ENCODE measurements at regions not wholly inside any gene's neighbourhood (a gene's known extent, or its start where the extent isn't known, plus 50 kb on each side); places are given as distances from the start of the nearest gene placed in this dataset.
A peak's percentile ranks its signal among the peaks of the same experiment; 100 is the strongest.
"Not testable (repeated sequence)": the region's sequence is repeated elsewhere in the genome, so short reads cannot be mapped to it uniquely, and the experiment has no call there.

DNA sequence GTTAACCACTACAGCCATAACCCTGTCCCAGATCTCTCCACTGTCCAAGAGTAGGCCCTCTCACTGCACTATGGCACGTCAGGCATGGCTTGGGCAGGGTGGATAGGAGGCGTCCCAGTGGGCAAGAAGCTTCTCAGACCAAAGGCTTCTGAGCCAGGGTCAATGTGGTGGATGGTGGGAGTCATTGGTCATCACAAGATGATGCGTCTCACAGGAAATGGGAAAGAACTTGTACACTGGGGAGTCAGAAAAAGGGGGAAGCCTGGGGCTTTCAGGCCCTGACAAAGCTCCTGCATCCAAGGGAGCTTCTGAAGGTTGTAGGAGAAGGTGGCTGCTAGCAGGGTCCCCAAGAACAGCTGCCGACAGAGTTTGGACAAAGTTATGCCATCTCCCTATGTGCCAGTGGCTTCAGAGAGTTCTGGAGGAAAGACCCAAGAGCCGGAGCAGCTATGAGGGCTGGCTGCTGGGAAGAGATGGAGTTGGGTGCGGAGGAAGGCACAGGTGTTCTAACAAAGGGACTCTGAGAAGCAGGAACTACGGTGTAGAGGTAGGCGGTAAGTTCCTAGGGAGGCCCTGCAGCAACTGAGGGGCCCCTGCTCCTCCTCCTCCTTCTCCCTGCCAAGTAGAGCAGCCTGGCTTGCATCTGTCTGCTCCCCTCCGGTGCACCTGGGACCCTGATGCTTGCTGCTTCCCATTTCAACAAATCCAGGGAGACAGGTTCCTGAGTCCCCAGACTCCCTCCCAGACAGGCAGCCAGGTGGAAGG, 81.1 kb downstream of the ARL6IP4 start:
- no peak for DNase-seq (ENCODE audit: low read depth)

DNA sequence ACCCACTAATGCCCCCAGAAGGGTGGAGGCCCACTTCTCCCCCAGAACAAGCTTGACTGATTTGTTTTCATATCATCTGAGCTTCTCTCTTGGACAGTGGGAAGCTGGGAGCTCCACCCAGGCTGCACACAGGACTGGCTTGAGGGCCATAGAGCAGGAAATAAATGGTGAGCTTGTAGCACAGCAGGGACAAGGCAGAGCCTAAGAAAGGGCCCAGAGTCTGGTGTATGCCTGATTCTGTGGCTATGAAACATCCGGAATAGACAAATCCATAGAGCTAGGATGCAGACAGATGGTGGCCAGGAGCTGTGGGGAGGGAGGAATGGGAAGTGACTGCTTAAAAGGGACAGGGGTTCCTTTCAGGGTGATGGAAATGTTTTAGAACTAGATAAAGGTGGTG, 79.0 kb downstream of the ARL6IP4 start:
- no peak for DNase-seq (ENCODE audit: low read depth)

DNA sequence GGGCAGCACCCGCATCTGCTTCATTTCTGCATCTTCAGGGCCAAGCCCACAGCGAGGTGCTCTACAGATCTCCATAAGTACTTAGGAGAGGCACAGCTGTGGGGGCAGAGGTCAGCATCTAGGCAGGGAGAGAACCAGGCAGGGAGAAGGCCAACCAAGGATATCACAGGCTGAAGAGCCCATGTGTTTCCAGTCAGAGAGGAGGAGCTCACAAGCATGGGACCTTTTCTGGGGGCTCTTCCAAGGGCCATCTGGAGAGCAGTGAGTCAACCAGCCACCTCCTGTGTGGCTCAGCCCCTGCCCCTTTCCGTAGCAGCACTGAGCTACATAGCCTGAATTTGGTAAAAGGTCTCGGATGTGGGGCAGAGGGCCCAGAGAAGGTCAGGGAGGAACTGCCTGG, 78.5 kb downstream of the ARL6IP4 start:
- DNase-seq (ENCODE audit: low read depth), result no peak

DNA sequence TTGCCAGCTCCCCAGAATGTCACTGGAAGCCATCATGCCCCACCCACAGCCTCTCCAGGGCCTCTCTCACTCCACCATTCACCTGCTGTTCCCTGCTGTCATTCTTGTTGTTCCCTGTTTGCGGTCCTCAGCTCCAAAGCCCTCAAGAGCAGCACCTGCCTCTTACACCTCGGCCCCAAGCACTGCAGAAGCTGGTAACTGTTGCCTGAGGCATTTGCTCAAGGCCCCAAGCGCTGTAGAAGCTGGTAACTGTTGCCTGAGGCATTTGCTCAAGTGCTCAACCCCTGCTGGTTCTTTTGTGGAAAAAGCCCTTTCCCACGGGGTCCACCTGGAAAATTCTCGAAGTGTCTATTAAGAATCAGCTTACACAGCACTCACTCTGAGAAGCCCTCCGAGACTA, 78.0 kb downstream of the ARL6IP4 start:
- DNase-seq (ENCODE audit: low read depth), result no peak

DNA sequence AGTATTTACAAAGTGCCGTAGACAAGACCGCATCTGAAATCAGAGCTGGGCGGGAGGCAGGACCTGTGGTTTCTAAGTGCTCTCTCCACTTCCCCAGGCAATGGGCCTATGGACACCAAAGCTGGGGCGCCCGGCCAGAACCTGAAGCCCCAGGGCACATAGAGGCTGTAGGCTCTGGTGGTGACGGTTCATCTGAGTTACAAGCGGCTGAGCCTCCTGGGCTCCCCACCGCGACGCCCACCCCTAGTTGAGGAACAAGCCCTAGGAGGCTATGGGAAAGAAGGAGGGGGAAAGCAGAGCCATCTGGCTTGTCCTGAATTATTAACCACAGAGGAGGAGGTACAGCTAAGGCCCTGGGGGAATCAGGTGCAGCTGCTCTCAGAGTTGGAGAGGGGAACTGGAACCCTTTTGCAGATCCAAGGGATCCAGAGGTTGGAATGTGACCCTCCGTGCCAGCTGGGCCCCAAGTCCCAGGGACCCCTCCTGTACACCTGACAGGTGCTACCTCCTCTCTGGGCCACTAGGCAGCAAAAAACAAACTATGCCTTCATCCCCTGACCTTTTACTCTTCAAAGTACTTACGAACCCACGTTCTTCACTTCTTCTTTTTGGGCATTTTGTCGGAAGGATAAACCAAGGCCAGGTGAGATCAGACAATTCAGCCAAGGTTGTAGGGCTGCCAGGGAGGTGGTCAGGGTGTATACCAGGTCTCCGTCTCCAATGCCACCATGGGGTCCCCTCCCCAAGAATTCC, 77.2 kb downstream of the ARL6IP4 start:
- no peak for DNase-seq (ENCODE audit: low read depth)

DNA sequence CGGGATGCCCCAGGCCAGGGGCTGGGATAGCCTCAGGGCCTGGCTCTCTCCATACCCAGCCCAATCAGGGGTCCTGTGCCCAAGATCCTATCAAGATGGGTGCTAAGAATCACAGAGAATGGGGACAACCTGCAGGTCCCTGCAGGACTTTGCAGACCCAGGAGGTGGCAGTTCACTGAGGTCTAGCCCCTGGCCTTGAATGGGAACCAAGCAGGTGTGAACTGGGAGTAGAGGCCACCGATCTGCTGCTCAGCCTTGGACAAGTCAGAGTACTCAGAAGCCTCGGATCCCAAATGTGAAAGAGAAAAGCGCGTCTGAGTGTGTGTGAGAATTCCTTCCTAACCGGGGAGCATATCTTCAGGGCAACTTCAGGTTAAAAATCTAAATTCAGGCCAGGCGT, 76.2 kb downstream of the ARL6IP4 start:
- no peak for DNase-seq (ENCODE audit: low read depth)

DNA sequence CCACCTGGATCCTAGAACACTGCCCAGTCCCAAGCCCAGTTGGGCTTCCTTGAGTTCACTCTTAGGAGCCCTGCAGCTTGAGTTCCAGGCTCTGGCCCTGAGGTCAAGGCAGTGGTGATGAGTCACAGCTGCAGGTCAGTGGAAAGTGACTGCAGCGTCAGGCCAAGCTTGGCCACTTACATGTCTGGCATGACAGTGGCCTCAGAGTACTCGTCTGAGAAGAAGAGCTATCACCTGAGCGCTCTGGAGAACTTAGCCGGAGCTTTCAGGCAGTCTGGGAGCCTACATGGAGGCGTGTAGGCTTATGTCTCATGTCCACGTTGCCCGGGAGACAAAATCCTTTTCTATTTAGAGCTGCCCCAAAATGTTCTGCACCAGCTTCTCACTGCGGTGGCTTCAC, 75.6 kb downstream of the ARL6IP4 start:
- DNase-seq (ENCODE audit: low read depth), result no peak

DNA sequence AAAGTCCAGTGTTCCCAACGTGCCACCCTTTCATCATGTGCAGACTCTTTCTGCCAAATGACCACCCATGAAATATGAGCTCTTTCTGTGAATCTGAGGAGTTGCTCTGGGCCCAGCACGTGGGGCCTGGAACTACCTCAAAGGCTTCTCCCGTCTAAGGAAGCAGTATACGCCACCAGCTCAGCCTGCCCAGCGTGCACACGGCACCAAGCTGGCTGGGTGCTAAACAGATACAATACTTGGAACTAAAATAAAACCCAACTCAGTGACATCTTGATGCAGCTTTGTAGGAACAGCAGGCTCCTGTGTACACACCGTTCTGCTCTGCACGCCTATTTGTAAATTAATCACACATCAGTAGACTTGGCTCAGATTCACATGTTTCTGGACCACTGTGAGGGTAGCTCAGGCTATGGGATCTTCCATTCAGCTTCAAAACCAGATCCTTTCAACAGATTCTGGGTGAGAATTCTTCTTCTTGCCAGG, 74.8 kb downstream of the ARL6IP4 start:
- DNase-seq (ENCODE audit: low read depth), result no peak

DNA sequence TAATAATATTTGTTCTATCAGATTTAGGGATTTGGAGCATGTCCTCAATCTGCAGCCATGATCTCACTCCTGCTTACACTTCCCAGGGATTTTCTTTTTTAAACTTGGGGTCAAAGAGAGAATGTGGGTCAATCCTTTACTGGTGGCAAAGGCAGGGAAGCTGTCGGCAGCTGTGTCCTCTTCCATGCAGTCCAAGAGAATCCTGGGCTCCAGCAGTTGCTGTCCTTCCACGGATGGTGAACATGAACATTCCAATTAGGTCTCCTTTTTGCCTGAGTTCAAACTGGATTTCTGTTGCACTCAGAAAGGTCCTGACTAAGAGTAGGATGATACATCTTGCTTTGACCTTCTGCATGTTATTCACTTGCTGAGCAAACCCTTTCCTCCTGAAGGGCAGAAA, 73.9 kb downstream of the ARL6IP4 start:
- DNase-seq (ENCODE audit: low read depth), result no peak

DNA sequence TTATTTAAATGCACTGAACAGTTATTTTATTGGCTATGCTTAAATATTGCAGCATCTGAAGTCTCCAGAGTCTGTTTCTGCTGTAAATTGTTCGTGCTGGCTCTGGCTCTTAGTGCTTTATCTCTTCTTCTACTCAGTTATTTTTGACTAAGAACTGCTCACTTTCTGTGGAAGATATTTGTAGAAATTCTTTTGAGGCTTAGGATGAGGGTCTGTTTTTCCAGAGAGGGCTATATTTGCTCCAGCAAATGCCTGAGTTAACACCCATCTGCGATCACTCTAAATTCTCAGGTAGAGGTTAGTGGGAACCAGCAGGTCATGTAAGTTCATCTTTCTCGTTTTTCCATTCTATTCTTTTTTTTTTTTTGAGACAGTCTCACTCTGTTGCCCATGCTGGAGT, 71.1 kb downstream of the ARL6IP4 start:
- DNase-seq (ENCODE audit: low read depth), result no peak

DNA sequence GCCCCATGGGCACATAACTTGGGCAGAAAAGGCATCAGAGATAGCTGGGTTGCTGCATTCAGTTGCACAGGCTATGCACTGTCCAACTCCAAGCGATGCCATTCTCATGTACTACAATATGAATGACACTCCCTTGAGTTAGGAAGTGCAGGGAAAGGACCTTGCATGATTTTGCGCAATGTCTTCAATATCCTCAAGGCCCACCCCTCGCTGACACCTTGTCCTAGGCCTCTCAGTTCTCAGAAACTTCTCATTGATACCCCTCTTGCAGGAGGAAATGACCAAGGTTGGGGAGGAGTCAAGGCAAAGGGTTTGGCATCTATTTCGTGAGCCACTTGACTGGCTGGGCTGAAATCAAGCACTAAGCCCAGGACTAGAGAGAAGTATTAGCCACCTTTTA, 70.4 kb downstream of the ARL6IP4 start:
- DNase-seq (ENCODE audit: low read depth), result no peak

DNA sequence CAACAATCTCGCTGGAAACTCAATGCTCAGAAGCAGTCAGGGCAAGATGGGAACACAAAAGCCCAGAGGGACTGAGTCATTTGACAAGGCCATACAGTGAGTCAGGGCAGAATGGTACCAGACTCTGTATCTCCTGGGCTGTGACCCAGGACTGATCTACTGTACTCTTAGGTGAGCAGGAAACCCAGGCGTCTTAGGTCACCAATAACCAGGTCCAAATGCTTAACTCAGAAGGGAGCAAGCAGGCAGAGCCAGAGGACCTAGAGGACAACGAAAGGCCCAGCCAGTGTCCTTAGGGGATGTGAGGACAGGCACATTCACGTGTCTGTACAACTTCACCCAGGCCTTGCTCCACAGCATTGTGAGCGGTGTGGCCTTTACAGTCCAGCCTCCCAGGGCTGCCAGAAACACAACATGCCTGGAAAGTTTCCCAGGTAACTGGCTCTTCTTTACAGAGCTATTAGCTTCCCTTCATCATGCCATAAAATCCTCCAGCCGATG, 69.9 kb downstream of the ARL6IP4 start:
- DNase-seq (ENCODE audit: low read depth), result no peak

DNA sequence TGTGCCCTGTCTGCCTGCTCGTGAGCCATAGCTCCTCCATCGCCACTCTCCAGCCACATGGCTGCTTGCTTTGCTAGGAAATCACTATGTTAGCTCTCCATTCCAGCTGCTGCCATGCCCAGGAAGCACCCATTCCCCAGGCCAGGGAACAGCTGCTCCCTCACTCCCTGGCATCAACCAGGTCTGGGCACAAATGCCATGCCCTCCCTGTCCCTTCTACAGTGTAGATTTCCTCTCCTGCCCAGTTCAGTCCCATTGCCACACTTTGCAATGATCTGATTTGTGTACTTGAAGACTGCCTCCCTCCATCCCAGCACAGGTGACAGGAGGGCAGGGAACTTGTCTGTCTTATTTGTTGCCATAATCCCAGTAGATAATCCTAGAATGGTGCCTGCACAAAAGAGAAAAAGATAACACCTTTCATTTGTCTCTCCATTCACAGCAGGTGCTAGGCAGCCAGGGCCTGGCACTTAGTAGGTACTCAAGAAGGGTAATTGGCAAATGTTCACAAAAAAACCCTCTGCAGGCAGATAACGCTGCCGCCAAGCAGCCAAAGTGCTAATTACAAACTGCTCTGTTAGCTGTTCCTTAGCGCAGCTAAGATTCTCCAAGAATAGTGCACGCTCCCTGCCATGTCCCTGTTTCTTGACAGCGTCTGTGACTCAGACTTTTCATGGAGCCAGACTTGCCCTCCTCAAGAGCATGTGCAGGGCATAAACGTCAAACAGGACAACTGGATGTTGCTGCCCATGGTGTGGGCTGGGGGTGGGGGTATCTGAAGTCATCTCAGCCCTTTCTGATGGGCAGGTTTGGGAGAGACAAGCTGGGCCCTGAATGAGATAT, 69.1 kb downstream of the ARL6IP4 start:
- no peak for DNase-seq (ENCODE audit: low read depth)

DNA sequence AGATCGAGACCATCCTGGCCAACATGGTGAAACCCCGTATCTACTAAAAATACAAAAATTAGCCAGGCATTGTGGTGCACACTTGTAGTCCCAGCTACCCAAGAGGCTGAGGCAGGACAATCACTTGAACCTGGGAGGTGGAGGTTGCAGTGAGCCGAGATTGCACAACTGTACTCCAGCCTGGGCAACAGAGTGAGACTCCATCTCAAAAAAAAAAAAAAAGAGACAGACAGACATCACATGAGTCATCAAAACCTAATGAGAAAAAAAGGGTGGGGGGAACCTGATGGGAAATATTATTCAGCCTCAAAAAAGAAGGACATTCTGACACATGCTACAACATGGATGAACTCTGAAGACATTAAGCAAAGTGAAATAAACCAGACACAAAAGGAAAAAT, 67.4 kb downstream of the ARL6IP4 start:
- not testable (repeated sequence) for DNase-seq (ENCODE audit: low read depth)

DNA sequence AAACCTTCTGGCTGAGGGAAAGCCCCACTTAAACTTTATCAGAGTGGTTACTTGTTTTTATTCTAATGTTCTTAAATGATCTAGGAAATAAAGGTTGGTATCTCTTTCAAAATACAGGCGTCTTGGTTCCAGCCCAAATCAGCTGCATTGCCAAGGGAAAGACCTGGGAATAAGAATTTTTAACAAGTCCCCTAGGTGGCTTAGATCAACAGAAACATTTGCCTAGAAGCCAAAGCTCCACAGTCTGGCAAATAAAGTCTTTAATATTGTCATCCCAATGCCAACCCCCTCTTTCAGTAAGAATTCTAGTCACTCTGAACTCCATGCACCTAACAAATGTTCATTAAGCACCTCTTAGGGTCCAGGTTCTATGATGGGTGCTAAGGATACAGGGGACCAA, 66.8 kb downstream of the ARL6IP4 start:
- DNase-seq (ENCODE audit: low read depth), result no peak

DNA sequence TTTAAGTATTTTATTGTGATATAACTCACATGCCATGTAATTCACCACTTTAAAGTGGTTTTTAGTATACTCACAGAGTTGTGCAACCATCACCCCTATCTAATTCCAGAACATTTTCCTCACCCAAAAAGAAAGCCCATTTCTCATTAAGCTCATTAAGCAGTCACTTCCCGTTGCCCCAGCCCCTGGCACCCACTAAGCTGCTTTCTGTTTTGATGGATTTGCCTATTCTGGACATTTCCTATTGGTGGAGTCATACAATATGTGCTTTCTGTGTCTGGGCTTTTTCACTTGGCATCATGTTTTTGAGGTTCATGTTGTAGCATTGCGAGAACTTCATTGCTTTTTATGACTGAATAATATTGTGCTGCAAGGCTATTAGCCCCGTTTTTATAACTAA, 66.0 kb downstream of the ARL6IP4 start:
- no peak for DNase-seq (ENCODE audit: low read depth)

DNA sequence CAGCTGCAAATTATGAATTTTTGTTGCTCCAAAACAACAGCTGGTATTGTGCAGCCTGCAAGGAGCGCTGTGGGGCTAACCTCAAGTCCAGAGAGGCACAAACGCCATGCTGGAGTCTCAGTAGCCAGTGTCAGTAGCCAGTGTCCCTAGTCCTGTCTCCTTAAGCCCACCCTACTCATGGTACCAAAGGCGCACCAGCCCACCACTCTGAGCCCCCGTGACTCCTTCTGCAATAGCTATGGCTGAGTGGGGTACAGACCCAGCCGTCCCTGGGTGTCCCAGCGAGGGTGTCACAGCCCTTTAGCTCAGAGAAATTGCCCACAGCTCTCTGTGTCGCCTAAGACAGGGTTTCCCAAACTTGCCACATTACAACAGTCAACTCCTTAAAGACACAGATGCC, 65.2 kb downstream of the ARL6IP4 start:
- DNase-seq (ENCODE audit: low read depth), result no peak

DNA sequence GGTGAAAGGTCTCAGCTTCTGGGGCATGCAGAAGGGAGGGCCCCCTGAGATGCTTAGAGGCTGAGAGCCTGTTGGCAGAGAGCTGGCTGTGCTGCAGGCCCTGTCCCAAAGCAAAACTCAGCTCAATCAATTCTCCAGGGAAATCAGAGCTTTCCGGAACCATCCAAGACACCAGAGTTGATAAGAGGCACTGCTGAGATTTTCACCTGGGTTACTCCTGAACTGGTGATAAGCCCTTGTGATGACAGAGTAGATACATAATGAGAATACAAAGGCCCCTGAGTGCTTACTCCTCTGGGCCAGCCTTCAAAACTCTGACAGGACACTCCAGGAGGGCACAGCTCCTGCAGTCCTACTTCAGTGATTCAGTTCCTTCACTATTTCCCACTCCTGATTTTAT, 63.9 kb downstream of the ARL6IP4 start:
- DNase-seq (ENCODE audit: low read depth), result no peak

DNA sequence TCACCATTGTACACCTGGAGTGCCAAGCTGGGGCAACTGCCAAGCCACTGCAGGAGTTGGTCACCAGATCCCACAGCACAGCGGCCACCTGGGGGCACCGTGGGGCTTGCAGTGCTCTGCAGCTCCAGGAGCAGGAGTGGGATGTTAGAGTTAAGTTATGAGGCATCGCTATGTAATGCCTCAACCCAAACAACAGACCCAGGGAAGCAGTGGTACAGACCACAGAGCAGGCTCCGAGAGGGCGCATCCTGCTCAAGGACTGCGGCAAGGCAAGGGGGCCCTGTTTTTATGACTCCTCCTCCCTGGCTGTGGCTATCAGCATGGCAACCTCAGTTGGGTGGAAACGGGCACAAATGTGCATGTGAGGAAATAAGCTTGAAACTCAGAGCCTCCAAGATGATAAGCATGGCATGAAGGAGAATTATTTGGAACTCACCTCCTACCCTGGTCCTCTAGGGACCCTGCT, 63.1 kb downstream of the ARL6IP4 start:
- peak; percentile 42 for DNase-seq (ENCODE audit: low read depth)

DNA sequence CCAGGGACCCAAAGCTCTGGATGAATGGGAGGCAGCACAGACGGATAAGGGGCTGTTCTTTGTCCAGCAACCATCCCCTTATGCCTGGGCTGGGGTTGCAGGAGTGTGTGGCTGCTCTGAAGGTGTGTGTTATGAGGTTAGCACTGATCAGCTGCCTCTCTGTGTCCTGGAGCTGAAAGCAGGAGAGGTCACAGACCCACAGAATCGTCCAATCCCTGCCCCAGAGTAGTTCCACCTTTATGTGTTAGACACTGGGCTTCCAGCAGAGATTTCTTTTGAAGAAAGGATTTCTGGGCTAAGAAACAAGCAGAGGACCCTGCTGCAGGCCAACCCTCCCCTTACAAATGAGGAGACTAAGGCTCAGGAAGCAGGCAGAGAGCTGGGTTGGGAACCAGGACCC, 62.4 kb downstream of the ARL6IP4 start:
- no peak for DNase-seq (ENCODE audit: low read depth)

DNA sequence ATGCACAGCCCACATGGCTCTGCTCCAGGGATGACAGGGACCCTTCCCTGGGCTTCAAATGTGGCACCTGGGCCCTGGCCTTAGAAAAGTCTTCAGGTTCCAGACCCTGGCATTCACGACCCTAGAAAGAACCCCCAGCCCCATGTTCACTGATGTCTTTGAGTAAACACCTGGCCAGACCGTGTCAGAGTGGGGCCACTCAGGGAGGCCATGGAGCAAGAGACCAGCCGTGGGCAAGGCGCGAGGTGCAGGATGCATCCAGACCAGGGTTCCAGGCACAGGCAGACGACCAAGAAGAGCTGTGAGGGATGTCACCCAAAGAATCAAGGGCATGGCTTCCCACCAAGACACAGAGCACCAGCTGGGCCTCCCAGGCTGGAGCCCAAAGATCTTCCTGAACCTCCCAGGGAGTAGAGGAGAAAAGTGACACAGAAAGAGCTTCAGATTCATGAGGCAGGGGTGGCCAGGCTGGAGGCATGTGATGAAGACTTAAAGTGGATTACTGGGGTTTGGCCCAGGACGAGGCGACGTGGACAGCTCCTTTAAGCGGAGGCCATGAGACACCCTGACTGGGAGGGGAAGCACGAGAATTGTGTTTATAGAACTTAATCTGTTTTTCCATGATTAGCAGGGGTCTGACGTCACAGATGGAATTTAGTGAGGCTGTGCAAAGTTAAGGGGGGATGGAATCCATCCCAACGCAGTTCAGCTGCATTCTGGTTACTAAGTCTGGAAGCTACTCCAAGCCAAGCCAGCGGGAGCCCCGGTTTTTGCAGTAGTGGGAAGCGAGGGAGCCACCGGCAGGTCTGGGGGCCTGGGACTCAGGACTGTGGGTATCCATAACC, 61.6 kb downstream of the ARL6IP4 start:
- no peak for DNase-seq (ENCODE audit: low read depth)
